ENCODE measurements at regions not wholly inside any gene's neighbourhood (a gene's known extent, or its start where the extent isn't known, plus 50 kb on each side); places are given as distances from the start of the nearest gene placed in this dataset.
"Not testable (repeated sequence)": the region's sequence is repeated elsewhere in the genome, so short reads cannot be mapped to it uniquely, and the experiment has no call there.

DNA sequence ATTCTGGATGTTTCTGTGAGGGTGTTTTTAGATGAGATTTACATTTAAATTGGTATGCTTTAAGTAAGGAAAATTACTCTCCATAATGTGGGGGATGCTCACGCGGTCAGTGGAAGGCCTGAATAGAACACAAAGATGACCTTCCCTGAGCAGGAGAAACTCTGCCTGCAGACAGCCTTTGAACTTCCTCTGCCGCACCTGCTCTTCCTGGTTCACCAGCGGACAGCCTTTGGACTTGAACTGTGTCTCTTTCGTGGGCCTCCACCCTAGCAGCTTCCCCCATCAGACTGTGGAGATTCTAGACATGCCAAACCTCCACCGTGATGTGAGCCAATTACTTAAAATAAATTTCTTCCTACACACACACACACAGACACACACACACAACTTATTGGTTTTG, 210.7 kb downstream of the EFCAB11 start:
- DNase-seq (ENCODE audit: low read depth in 2 of 2) = no peak

DNA sequence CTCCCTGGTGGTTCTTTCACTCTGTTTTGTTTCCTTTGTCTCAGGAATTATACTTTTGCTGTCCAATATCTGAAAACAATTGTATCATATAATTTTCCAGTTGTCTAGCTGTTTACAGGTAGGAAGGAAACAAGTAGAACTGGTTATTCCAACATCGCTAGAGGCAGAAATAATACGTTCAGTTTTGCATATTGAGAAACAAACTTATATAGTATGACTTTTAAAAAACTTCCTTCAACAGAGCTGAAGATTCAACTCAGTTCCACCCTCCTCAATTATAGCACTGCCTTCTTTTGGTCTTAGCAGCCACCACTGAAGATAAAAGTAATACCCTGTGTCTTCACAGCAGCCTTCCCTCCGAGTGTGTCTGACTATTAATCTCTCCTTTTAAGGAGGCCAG, 214.3 kb downstream of the EFCAB11 start:
- DNase-seq (ENCODE audit: low read depth in 2 of 2) = no peak

DNA sequence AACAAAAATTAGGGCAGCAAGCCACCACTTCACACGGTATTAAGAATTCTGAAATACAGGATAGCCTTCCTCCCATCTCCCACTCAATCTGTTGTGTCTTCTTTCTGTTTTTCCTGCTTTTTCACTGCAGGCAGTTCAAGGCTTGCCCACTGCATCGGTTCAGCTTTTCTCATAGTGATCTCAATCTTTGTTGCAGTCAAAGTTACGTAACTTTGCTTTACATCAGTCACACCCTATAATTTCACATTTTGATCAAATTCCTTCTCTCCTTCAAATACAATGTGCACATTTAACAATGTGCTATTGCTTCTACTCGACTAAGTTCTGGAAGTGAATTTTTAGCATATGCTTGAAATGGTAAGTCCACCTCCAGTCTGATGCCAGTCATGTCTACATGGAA, 217.6 kb downstream of the EFCAB11 start:
- DNase-seq (ENCODE audit: low read depth in 2 of 2) = no peak

DNA sequence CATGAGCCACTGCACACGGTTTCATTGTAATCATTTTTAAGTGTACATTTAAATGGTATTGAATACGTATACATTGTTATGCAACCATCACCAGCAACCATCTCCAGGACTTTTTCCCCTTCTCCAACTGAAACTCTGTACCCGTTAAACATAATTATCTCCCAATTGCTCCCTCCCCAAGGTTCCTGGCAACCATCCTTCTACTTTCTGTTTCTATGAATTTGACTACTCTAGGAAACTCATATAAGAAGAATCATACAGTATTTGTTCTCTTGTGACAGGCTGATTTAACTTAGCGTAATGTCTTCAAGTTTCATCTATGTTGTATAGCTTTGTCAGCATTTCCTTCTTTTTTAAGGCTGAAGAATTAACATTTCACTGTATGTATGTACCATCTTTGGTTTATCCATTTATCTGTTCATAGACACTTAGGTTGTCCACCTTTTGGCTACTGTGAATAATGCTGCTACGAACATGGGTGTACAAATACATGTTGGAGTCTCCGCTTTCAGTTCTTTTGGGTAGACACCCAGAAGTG, 223.1 kb downstream of the EFCAB11 start:
- DNase-seq (ENCODE audit: low read depth in 2 of 2) = no peak

DNA sequence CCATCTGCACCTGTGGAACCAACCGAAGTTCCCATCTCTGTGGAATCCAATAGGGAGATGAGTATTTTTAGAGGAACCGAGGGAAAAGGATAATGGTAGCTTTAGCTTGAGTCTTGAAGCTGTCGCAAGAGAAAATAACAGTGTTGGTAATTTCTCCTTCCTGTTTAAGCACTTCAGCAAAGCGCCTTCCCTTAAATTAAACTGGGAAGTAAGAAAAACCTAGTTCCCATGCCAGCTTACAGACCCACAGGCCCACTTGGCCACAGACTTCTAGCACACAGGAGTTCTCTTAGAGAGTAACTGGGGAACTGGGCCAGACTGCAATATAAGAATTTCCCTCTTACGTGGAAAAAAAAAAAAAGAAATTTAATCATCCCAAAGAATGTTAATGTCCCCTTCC, 223.8 kb downstream of the EFCAB11 start:
- no peak for DNase-seq (ENCODE audit: low read depth in 2 of 2)

DNA sequence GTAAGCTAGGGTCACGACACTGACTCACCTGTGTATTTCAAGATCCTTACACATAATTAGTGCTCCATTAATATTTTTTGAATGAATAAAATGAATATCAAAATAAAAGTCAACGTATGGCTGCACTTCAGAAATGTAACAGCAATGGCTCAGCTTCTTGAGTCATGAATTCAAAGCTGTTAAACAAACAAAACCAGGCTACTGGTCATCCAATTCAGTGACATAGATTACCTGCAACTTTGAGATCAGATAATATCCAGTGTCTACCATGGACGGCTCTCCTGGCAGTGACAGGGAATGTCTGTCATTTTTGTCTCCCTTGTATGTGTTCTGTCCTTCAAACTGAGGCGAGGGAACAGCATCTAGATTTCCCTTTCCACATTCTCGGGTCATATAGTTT, 225.6 kb downstream of the EFCAB11 start:
- no peak for DNase-seq (ENCODE audit: low read depth in 2 of 2)

DNA sequence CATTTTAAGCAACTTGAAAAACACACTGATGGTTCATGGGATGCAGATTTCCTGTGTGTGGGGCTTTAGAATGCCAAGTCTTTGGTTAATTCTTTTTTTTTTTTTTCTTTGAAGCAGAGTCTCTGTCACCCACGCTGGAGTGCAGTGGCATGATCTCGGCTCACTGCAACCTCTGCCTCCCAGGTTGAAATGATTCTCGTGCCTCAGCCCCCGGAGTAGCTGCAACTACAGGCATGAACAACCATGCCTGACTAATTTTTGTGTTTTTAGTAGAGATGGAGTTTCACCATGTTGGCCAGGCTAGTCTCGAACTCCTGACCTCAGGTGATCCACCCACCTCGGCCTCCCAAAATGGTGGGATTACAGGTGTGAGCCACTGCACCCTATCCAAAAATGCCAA, 228.3 kb downstream of the EFCAB11 start:
- DNase-seq (ENCODE audit: low read depth in 2 of 2) = not testable (repeated sequence)

DNA sequence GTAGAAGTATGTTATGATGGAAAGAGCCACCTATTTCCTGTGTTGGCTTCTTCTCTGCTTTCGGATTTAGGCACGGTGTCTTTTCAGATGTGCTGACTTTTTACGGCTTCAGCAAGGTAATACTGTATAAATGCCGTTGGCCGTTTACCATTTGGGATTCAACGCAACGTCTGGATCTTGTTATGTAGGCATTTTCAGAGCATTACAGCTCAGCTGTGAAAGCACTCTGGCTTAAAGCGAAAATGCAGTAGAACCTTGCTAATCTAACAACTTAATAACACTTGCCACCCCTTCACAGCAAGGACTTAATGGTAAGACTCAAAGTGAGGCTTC, 229.9 kb downstream of the EFCAB11 start:
- no peak for DNase-seq (ENCODE audit: low read depth in 2 of 2)

DNA sequence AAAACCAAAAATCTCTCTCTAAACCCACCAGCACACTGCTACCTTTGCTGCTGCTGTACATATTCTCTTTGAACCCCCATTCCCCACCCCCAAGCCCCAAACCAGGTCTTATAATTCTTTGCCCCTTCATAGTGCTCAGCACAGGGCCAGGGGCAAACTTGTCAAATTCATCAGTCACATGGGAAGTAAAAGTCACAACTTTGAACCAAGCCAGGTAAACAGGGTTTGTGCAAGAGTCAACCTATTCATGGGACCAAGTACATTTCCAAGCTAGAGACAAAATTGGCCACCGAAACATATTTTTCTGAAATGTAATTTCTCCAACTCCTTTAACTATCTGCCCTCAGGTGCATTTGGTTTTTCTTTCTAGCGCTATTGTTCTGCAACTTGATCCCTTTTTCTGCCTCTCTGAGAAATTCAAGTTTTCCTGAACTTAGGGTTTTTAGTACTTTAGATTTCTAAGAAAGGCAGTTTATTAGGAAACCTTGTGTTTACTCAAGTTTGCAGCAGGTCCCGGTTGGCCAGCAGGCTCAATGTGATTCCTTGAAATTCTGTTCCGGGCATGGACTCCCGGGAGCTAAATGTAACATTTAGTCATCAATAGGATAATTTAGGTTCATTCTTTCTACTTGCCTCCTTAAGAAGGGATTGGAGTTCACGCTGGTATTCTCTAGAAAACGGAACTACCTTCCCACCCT, 230.5 kb downstream of the EFCAB11 start:
- no peak for DNase-seq (ENCODE audit: low read depth in 2 of 2)

DNA sequence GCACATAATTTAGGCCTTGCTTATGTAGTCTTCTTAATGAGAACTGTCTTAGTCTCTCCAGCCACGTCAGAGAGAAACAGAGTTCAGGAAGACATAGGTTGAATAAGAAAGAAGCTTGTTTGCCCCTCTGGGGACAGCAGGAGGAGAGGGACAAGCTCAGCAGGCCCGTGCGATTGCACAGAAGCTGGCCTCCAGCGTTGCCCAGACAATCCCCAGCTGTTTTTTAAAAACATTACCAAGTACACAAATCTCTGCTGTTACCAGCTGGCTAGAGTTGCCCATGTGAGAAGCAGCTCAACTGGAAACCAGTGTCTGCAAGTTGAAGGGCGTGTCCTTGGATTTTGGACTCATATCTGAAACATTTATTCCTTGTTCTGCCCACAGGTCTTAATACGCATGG, 232.6 kb downstream of the EFCAB11 start:
- no peak for DNase-seq (ENCODE audit: low read depth in 2 of 2)

DNA sequence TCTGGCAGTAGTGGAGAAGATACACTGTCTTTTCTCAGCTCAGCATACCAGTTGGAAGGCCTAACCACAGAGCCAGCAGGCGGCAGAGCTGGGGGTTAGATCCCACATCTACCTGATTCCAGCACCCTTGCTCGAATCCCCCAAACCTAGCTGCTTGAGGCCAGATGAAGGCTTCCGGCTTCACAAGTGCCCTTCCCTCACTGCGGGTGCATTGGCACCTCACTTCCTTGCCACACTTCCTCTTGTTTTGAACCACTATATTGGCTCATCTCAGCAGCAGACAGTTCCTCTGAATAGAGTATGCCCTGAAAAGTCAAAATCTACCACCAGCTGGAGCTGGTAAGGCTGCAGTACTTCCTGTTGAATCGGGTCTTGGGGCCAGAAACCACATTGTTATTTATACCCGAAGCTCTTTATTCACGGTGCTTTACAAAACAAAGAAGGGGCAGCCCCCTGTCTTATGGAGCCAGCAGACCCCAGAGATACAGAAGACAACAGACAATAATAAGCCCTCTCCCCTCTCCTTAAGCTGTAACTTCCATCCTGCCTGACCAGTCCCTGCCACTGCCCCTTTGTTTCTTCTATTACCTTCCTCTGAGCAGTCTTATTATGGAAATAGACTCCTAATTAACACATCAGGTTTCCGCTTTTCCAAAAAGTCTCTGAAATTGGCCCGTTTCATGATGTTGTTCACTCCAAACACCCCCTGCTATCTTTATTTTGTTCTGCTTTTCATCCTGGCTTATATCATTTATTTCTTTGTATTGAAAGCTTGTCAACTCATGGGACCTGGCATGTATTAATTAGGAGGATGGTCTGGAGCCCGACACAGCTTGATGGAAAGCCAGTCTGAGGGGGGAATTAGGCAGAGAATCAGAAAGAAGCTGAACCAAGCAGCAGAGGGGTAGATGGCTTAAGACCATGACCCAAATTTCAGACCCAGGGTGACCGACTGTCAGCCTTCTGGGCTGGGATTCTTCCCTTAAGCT, 233.5 kb downstream of the EFCAB11 start:
- DNase-seq (ENCODE audit: low read depth in 2 of 2) = peak; percentile 40 to 45

DNA sequence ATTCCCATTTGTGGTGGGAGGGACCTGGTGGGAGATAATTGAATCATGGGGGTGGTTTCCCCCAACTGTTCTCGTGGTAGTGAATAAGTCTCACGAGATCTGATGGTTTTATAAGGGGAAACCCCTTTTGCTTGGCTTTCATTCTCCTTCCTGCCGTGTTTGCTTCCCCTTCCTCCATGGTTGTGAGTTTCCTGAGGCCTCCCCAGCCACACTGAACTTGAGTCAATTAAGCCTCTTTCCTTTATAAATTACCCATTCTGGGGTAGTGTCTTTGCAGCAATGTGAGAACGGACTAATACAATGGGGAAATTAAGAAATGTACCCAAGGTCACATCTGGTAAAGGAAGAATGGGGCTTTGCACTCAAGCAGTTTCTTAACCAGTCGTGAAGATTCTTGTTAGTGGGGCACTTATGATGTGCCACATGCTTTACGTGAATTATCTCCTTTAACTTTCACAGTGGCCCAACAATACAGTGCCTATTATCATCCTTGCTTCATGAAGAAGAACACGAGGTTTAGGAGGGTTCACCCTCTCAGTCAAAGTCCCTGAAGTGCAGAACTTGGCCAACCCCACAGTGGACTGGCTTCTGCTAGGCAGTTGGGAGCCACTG, 234.3 kb downstream of the EFCAB11 start:
- DNase-seq (ENCODE audit: low read depth in 2 of 2) = no peak

DNA sequence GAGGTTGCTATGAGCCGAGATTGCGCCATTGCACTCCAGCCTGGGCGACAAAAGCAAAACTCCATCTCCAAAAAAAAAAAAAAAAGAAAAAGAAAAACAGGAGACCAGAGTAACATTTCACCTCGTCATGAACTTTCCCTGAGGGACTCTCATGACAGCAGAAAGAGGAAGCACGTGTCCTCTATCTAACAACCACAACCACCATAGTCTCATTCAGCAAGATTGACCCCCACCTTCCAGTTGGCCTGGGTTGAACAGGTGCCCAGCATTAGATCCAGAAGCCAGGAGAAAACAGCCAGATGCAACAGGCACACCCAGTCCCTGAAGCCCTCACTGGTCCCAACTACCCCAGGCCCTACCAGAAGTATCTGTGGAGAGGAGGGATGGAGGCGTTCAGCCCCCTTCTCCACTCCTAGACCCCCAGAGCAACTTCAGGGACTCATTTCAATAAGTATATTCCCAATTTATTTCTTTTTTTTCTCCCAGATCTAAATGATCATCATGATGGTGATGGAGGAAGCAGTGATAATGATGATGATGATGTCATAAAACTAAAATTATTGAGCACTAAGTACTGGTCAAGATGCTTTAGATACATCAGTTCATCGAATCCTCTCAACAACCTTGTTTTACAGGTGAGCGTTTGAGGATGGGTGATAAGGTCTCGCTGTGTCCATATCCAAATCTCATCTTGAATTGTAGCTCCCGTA, 235.0 kb downstream of the EFCAB11 start:
- DNase-seq (ENCODE audit: low read depth in 2 of 2) = no peak

DNA sequence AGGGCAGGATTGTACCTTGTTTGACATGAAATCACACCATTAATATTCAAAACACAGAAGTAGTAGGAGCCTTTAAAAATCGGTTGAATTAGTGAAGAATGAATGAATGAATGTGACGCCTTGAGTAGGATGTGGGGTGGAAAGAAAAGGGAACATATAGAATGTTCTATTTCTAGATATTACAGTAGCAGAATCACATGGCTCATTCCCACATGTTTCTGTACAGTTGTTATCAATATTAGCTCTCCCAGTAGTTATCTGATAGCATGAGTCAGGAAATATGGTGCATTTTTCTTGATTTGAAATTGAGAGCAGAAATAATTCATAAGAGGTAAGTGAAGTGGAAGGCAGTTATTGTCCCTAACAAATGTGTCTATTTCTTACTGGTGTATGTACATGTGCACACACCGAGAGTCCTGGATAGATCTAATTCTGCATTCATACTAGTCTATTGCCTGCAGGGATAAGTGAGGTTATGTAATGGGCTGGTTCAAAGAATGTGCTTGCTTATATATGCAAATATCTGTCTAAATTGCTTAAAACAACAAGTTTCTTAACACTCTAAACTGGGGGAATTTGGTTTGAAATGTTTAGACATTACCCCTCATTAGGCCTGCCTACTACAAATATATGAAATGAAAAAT, 245.4 kb downstream of the EFCAB11 start:
- no peak for DNase-seq (ENCODE audit: low read depth in 2 of 2)

DNA sequence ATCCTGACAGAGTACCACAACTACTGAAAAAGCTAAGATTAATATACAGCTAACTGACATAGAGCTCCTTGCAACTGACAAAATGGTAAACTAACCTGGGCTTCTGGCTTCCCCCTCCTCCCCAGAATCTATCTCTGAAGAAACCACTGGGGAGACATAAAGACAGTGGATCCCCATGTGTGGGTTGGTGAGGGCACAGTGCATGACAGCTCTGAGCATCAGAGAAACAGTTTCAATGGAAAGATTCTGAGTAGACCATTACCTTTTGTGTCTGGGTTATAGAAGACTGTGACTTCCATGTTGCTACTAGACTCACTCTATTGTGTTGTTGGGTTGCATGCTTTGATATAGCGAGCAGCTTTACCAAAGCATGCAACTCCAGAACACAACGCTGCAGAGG, 247.4 kb downstream of the EFCAB11 start:
- no peak for DNase-seq (ENCODE audit: low read depth in 2 of 2)

DNA sequence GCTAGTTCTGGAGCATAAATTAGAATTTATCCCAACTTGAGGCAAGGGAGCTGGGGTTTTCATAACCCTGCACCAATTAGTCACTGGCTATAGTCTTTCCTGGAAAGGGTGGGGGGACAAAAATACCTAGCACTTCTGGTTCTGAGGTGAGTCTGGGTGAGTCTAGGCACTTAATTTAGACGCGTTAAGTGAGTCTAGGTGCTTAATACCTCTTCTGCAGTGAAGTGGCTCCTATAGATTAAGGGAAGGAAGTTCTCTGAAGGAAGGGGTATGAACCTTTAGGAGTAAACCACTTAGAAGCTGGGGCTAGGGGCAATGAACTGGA, 251.7 kb downstream of the EFCAB11 start:
- DNase-seq (ENCODE audit: low read depth in 2 of 2) = no peak

DNA sequence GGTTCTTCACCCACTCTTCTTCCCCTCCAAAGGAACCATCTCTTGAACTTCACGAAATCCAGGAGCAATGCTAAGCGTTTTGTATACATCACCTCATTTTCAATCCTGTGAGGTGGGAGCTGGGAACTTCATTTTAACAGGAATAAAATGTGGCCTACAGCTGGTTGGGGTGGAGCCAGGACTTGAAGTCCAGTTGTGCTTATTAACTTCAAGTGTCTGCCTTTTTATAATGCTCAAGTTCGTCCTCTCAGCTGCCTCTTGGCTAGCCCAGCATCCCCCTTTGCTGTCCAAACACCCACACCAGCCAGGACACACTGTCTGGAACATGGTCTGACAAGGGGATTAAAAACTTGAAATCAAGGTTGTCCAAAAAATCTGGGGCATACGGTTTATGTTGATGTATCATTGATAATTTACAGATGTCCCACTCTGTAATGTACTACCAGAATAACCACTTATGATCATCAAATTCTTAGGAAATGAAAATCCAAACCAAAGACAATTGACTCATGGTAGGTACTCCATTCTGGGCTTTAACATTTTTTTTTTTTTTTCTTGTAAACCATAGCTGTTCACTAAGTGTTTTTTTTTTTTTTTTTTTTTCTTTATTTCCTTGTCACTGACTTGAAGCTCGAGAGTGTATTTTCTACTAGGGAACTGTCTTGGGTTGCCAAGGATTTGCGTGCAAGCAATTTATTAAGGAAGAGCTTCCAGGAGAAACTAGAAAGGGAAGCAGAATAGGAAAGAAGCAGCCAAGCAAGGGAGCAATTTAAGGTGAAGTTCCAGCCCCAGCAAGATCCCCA, 252.3 kb downstream of the EFCAB11 start:
- no peak for DNase-seq (ENCODE audit: low read depth in 2 of 2)

DNA sequence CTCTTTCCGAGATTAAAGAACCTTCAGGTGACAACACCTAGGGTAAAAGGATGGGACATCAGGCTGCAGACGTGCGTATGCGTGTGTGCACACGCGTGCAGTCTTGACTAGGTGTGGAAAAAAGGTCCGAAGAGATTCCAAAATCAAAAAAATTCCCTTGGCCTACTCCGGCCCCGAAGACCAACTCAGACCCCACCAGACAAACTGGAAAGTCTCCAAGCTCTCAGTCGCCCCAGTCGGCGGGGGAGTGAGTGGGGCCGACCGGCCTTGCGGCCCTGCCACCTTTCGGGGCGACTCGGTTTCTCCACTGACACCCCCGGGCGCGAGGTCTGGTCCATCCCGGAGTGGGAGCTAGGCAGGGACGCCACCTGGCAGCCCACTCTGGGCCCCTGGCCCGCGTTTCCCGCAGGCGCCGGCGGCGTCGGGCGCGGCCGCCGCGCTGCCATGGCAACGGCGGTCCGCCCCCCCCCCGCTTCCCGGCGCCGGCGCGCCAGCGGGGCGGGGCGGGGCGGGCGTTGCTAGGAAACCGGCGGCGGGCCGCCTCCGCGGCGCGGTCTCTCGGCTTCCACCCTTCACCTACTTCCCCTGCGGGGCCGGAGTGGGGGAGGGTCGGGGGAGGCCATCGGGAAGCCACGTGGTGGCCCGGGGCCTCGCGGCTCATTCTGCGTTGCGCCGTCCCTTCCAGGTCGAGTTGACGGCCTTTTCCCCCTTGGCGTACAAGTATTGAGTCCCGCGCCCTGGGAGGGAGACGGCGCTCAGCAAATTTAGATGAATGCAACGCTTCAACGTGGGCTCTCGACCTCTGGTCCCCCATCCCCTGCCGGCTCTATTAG, 253.1 kb downstream of the EFCAB11 start:
- peak; percentile 65 to 73 for DNase-seq (ENCODE audit: low read depth in 2 of 2)

DNA sequence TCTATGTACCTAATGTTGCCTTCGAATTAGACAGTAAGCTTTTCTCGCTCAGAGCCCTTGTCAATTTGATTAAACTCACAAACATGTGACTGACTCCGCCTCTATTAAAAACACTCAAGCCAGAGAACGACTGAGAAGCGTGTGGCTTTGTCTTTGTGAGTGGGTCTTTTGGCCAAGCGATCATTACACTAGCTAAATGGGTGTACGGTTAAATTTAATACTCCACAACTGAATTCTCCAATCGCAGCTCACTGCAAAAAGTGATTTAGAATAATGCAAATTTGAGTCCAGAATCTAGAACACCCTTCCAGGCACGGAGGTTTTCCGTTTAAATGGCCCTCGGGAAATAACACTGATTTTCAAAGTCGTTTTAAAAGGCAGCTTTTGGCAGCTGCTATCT, 253.7 kb downstream of the EFCAB11 start:
- no peak for DNase-seq (ENCODE audit: low read depth in 2 of 2)

DNA sequence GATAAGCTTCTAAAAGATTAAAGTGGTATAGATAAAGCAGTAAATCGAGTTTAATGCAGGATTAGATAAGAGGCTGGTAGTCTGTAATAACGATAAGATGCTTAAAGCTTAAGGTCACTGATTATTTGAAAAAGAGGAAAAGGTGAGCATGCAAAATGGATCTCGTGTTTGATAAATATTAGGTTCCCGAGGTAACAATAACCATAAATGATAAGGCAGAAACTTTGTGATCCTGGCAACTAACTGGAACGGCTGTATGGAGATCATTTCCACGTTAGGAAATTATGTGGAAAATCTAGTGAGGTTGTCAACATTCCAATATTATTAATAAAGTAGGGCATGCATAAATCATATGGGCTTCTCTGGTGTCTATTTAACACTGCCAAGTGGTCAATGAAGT, 255.5 kb downstream of the EFCAB11 start:
- no peak for DNase-seq (ENCODE audit: low read depth in 2 of 2)
